Calu3 (cell line): ENCODE measurements at regions not wholly inside any gene's neighbourhood (a gene's known extent, or its start where the extent isn't known, plus 50 kb on each side); places are given as distances from the start of the nearest gene placed in this dataset.

ENCODE experiments used
- BruUV-seq: library from RNA; stranded (reverse); fragments of 400-500 nt; replicated peaks from 2 replicates; lab custom pipeline; 2021; lab: Mats Ljungman, UMichigan
- CTCF ChIA-PET: fragments of 300-600 bp; sonication (Branson Sonifier 250); formaldehyde crosslinking; loops from one replicate; lab custom pipeline; 2022; ENCODE audit warnings: antibody characterized with exemption; lab: Charles Lee
- DNase-seq: peaks from one replicate; pipeline ENCODE4 v3.0.0; 2022
- H3K27ac Mint-ChIP-seq: one replicate; pipeline ENCODE4 v1.8.0; 2022; ENCODE audit warnings: mixed read lengths; ENCODE audit not compliant: unreplicated experiment
- H3K27me3 Mint-ChIP-seq: one replicate; pipeline ENCODE4 v1.8.0; 2022; ENCODE audit warnings: mixed read lengths; ENCODE audit not compliant: unreplicated experiment
- H3K36me3 Mint-ChIP-seq: one replicate; pipeline ENCODE4 v1.8.0; 2022; ENCODE audit warnings: mild to moderate bottlenecking, moderate library complexity, mixed read lengths; ENCODE audit not compliant: insufficient read depth, unreplicated experiment
- H3K4me1 Mint-ChIP-seq: one replicate; pipeline ENCODE4 v1.8.0; 2022; ENCODE audit warnings: mild to moderate bottlenecking, low read depth, mixed read lengths; ENCODE audit not compliant: unreplicated experiment
- H3K4me3 Mint-ChIP-seq: one replicate; pipeline ENCODE4 v1.8.0; 2022; ENCODE audit warnings: mild to moderate bottlenecking, low read depth, moderate library complexity, mixed read lengths; ENCODE audit not compliant: unreplicated experiment
- H3K9me3 Mint-ChIP-seq: one replicate; pipeline ENCODE4 v1.8.0; 2022; ENCODE audit warnings: low read depth, mixed read lengths; ENCODE audit not compliant: unreplicated experiment
- CTCF ChIP-seq: fragments of 200-600 bp; IDR thresholded peaks from one replicate; pipeline ENCODE4 v1.8.0; 2022; ENCODE audit warnings: antibody characterized with exemption; ENCODE audit not compliant: unreplicated experiment
- intact Hi-C: fragments of 100-400 bp; cut with micrococcal nuclease; formaldehyde crosslinking; loops from one replicate; pipeline ENCODE4 v1.10.0; 2022; ENCODE audit not compliant: unreplicated experiment

- DNase-seq = no peak
- no peak overlapping the region for H3K27ac Mint-ChIP-seq
- H3K27me3 Mint-ChIP-seq = peaks cover 57% of the 10 kb centered on the region
- H3K9me3 Mint-ChIP-seq = no peaks in the 10 kb centered on the region
- CTCF ChIA-PET = no interaction called here
- intact Hi-C loops = no loop called here
- no TSS peak for BruUV-seq
- no peak for TF ChIP-seq CTCF
- no peaks in the 10 kb centered on the region for H3K4me1 Mint-ChIP-seq
- H3K36me3 Mint-ChIP-seq = no peaks in the 10 kb centered on the region
- no peak overlapping the region for H3K4me3 Mint-ChIP-seq
These were observed 125.2 kb upstream of the ADPGK start for GRCh38 chr15:72908713-72909112.

GRCh38 chr15:72907733-72908132 lies 124.2 kb upstream of the ADPGK start:
- BruUV-seq = no TSS peak
- DNase-seq = no peak
- CTCF ChIA-PET = interaction anchor here (0.6 kb wide), 1 partner anchor 25 kb away, joined by 7 read pairs; no protein-coding TSS in a partner anchor
- H3K4me3 Mint-ChIP-seq = no peak overlapping the region
- no peaks in the 10 kb centered on the region for H3K9me3 Mint-ChIP-seq
- intact Hi-C loops = no loop called here
- H3K36me3 Mint-ChIP-seq = no peaks in the 10 kb centered on the region
- no peaks in the 10 kb centered on the region for H3K4me1 Mint-ChIP-seq
- H3K27ac Mint-ChIP-seq = no peak overlapping the region
- TF ChIP-seq CTCF = no peak
- H3K27me3 Mint-ChIP-seq = peaks cover 66% of the 10 kb centered on the region

DNA sequence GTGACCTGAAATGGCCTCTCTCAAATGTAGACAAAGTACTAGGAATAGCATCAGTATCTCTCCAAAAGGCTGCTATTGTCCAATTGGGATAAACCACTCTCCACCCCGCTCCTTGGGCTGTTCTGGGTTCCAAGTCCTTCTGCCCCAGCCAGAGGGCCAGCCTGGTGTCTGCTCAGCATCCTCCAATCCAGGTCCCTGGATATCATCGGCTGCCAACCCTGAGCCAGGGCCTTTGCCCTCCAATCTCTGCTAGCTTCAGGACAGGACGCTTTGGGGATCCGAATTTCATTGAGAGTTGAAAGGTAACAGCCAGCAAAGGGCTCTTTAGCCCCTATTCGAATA lies 119.3 kb upstream of the ADPGK start:
- no peaks in the 10 kb centered on the region for H3K4me1 Mint-ChIP-seq
- CTCF ChIA-PET = no interaction called here
- no peaks in the 10 kb centered on the region for H3K9me3 Mint-ChIP-seq
- intact Hi-C loops = no loop called here
- no peak overlapping the region for H3K4me3 Mint-ChIP-seq
- no peak overlapping the region for H3K27ac Mint-ChIP-seq
- H3K36me3 Mint-ChIP-seq = no peaks in the 10 kb centered on the region
- TF ChIP-seq CTCF = no peak
- peaks cover 70% of the 10 kb centered on the region for H3K27me3 Mint-ChIP-seq
- DNase-seq = no peak
- BruUV-seq = no TSS peak

GRCh38 chr15:72902245-72902918 lies 118.8 kb upstream of the ADPGK start:
- intact Hi-C loops = no loop called here
- Mint-ChIP-seq H3K4me3 (no peak overlapping the region), H3K4me1 (no peaks in the 10 kb centered on the region), H3K27me3 (peaks cover 70% of the 10 kb centered on the region), H3K27ac (no peak overlapping the region), H3K36me3 (no peaks in the 10 kb centered on the region), H3K9me3 (no peaks in the 10 kb centered on the region)
- BruUV-seq = no TSS peak
- peak; percentile 24 for DNase-seq
- TF ChIP-seq CTCF = no peak
- CTCF ChIA-PET = no interaction called here
